GM18858 (cell line): ENCODE measurements at regions not wholly inside any gene's neighbourhood (a gene's known extent, or its start where the extent isn't known, plus 50 kb on each side); places are given as distances from the start of the nearest gene placed in this dataset.

Source experiments
- ATAC-seq: cut with Tn5 transposase; IDR thresholded peaks from one replicate; pipeline ENCODE4 v1.9.1; 2021; ENCODE audit not compliant: unreplicated experiment

- ATAC-seq = no peak
These were observed 198.4 kb upstream of the PARD3B start for GRCh38 chr2:204346906-204347305.

- no peak for ATAC-seq
These were observed 191.5 kb upstream of the PARD3B start for GRCh38 chr2:204353823-204354222.

GRCh38 chr2:204354442-204354856 is 190.8 kb upstream of the PARD3B start:
- no peak for ATAC-seq

- ATAC-seq = no peak
These were observed 189.6 kb upstream of the PARD3B start for GRCh38 chr2:204355688-204356087.

DNA sequence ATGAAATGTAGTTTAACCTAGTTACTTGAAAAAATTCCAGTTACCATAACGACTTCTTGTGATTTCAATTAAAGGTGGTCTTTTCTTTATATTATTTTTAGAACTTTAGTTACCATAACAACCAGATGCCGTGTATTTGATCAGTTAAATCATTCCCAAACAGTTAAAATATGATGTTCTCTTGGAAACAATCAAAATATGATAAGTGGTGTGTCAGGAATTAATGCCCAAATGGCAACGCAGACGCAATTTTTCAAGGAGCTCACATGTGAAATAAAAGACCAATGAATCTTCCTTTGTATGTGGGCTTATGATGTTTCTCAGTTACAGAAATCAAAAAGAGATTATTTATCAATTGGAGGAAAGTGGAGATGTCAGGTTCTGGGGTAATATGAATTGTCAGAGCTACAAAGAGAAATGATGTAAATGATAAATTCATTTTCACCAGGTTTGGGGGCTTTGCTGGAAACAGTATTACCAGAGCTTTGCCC is 189.1 kb upstream of the PARD3B start:
- ATAC-seq = no peak

DNA sequence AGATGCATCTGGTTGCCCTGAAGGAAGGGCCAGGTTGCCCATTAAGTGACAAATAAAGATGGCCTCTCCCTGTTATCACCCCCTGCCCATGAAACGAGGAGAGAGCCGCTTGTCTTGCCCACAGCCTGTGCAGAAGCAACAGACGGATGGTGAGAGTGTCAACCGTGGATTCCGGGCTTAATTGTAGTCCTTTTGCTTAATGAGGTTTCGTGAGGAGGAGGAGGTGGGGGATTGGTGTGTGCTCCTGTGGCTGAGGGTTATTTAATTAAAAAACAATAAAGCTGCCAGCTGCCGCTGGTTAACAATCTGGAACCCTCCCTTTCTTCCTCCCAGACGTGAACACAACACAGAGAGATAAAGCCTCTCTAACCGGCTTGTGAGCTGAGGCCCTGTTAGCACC is 188.0 kb upstream of the PARD3B start:
- no peak for ATAC-seq

- no peak for ATAC-seq
These were observed 186.2 kb upstream of the PARD3B start for GRCh38 chr2:204359076-204359475.

- no peak for ATAC-seq
These were observed 184.9 kb upstream of the PARD3B start for GRCh38 chr2:204360218-204361007.

- no peak for ATAC-seq
These were observed 183.5 kb upstream of the PARD3B start for GRCh38 chr2:204361738-204362137.

DNA sequence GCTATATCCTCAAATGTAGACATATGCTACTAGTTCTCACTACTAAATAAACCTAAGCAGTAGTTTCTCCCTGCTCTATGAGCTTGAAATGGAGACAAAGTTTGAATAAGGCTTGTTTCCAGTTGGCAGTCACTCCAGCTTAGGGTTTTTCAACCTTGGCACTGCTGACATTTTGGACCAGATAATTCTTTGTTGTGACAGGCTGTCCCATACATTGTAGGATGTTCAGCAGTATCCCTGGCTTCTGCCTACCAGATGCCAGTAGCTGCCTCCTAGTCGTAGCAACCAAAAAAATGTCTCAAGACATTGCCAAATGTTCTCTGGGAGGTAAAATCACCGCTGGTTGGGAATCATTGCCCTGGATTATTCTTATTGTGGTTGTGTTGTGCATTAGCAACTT is 182.7 kb upstream of the PARD3B start:
- ATAC-seq = no peak

- ATAC-seq = no peak
These were observed 181.8 kb upstream of the PARD3B start for GRCh38 chr2:204363513-204363912.

DNA sequence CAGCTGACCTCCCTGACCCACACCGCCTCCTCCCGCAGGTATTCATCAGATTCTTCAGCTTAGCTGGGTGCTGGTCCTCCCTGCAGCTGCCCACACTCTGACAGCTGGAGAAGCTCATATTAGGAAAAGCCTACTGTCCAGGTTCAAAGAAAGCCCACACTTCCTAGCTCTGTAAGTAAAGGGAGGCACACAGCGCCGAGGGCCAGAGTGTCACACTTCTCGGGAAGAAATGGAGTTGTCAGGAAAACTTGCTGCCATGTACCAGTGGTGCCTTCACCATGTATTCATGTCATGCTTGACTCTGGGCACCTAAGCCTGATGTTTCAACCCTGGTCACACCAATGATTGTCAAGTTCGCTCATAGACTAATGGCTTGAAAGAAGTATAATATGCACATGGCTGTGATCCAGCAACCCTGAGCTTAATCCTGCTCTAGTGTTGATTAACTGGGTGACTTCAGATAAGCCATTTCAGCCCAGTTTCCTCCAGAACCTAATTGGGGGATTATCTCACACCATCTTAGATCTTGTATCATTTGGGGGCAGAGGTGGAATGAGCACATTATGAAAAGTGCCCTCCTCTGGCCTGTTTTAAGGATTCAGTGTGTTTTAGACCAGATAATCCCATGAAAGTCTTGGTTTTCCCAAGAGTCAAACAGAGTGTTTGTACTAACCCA is 180.3 kb upstream of the PARD3B start:
- ATAC-seq = no peak

- ATAC-seq = no peak
These were observed 179.5 kb upstream of the PARD3B start for GRCh38 chr2:204365811-204366210.

GRCh38 chr2:204367466-204367865 is 177.8 kb upstream of the PARD3B start:
- ATAC-seq = no peak

GRCh38 chr2:204370172-204370718 is 175.0 kb upstream of the PARD3B start:
- no peak for ATAC-seq

DNA sequence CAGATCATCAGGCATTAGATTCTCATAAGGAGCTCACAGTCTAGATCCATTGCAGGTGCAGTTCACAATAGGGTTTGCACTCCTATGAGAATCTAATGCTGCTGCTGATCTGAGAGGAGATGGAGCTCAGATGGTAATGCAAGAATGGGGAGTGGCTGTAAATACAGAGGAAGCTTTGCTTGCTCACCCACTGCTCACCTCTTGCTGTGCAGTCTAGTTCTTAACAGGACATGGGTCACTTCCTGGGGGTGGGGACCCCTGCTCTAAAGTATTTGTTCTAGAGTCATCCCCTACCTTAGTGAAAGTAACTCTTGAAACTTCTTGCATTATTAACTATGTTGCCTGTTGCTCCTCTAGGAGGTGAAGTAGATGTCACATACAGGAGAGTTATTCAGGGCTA is 171.3 kb upstream of the PARD3B start:
- no peak for ATAC-seq

GRCh38 chr2:204380141-204380881 is 165.0 kb upstream of the PARD3B start:
- ATAC-seq = no peak

DNA sequence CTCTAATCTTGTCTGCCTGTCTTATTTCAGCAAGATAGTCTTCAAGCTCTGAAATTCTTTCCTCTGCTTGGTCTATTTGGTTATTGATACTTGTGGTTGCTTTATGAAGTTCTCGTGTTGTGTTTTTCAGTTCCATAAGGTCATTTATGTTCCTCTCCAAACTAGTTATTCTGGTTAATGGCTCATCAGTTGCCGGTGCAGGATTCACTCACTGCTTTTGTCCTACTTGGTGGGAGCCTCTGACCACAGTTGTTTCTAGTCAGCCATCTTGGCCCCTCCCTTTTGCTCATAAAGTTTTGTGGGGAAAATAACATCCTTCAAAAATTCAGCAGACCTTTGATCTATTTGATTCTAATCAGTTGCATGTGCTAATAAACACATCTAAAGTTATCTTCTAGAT is 158.6 kb upstream of the PARD3B start:
- ATAC-seq = no peak

DNA sequence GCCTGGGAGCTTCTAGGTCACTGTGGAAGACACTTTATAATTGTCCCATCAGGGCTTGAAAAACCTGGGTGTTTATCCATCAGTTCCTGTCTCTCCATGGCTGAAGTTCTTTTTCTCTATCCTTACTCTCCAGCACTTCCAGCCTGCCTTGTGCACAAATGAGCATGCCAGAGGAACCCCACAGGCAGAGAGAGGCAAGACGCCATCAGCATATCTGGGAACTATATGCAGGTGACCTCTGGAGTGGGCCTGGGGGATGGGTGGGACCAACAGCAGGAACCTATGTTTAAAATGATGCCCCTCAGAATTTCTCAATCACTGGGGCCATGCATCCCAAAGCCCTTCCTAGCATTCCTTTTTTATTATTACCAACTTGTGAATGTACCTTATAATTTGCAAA is 156.2 kb upstream of the PARD3B start:
- ATAC-seq = no peak

DNA sequence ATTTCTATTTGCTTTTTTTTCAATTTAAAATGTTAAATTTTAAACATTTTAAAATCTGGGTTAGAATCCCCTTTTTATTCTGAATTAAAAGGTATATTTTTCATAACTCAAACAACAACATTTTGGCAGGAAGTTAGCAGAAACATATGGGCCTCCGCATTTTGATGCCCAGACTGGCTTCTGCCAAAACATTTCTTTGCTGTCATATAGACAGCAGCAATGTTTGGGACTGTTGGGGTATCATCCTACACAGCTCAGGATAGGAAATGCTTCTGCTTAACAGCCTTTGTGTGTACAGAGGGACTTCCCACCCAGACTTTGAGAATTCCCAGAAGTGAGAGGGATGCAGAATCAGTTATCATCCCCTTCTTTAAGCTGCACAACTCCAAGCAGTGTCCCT is 155.4 kb upstream of the PARD3B start:
- ATAC-seq = no peak

DNA sequence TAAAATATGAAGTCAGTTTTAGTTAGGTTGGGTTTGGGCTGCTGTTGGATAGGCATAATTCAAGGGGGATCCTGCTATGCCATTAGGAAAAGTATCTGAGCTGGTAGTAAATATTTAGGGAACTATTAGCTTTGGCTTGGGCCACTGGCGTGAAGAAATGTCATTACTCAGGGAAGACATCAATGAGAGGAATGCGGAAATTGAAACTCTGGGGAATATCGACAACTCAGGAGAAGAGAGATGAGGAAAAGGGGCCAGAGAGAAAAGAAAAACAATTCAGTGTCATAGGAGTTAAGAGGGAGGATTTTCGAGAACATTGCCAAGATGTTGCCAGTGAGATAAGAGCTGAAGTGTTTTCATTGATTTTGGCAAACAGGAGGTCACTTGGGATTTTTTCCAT is 149.7 kb upstream of the PARD3B start:
- ATAC-seq = no peak
